ENCODE measurements at regions not wholly inside any gene's neighbourhood (a gene's known extent, or its start where the extent isn't known, plus 50 kb on each side); places are given as distances from the start of the nearest gene placed in this dataset.
A peak's percentile ranks its signal among the peaks of the same experiment; 100 is the strongest.

GRCh38 chr9:12413986-12414385 is 279.2 kb upstream of the TYRP1 start:
- H3K9me3 Mint-ChIP-seq, result peaks cover 19% of the 10 kb centered on the region
- H3K27ac Mint-ChIP-seq, result no peak overlapping the region
- TF ChIP-seq TP53 (CRISPR knock-in tag; IDR thresholded peaks at IDR 0.05), result no peak
- TF ChIP-seq ATF1 (CRISPR knock-in tag; IDR thresholded peaks at IDR 0.05), result no peak
- no peak for TF ChIP-seq AR (CRISPR knock-in tag; IDR thresholded peaks at IDR 0.05)
- TF ChIP-seq ZMAT4 (CRISPR knock-in tag; IDR thresholded peaks at IDR 0.05), result no peak
- TF ChIP-seq ZNF219 (CRISPR knock-in tag; IDR thresholded peaks at IDR 0.05; ENCODE audit: borderline replicate concordance), result no peak
- no peak for TF ChIP-seq ZNF317 (CRISPR knock-in tag; IDR thresholded peaks at IDR 0.05; ENCODE audit: borderline replicate concordance, low read depth)
- no peak for TF ChIP-seq ZNF232 (CRISPR knock-in tag; IDR thresholded peaks at IDR 0.05)
- no peak for TF ChIP-seq RORB (CRISPR knock-in tag; IDR thresholded peaks at IDR 0.05)
- no peak for TF ChIP-seq ARID4B (CRISPR knock-in tag; IDR thresholded peaks at IDR 0.05; ENCODE audit: borderline replicate concordance)
- TF ChIP-seq EMX1 (CRISPR knock-in tag; IDR thresholded peaks at IDR 0.05), result no peak
- DNase-seq (ENCODE audit: low spot score), result no peak
- no peak for ATAC-seq
- H3K27me3 Mint-ChIP-seq (ENCODE audit: low read depth), result no peaks in the 10 kb centered on the region
- H3K36me3 Mint-ChIP-seq, result peaks cover 5% of the 10 kb centered on the region
- no peaks in the 10 kb centered on the region for H3K4me1 Mint-ChIP-seq
- H3K4me3 Mint-ChIP-seq, result no peak overlapping the region
- POLR2A ChIA-PET, result interaction anchor here (0.5 to 0.7 kb wide), 2 partner anchors 124 to 586 kb away, joined by 3 read pairs; no protein-coding TSS in a partner anchor
- CTCF ChIA-PET, result interaction anchor here (1.2 kb wide), 1 partner anchor 13 kb away, joined by 5 read pairs; no protein-coding TSS in a partner anchor

GRCh38 chr9:12414514-12414913 is 278.7 kb upstream of the TYRP1 start:
- DNase-seq (ENCODE audit: low spot score) (no peak), ATAC-seq (no peak)
- Mint-ChIP-seq H3K27ac (peak overlapping the region; percentile 69; the same call in 1 of the 2 replicates), H3K4me3 (no peak overlapping the region), H3K9me3 (peaks cover 19% of the 10 kb centered on the region), H3K27me3 (ENCODE audit: low read depth) (no peaks in the 10 kb centered on the region), H3K4me1 (no peaks in the 10 kb centered on the region), H3K36me3 (peaks cover 5% of the 10 kb centered on the region)
- ChIA-PET POLR2A (no interaction called here), CTCF (interaction anchor here (1.2 kb wide), 1 partner anchor 12 kb away, joined by 5 read pairs; no protein-coding TSS in a partner anchor)
- TF ChIP-seq RELA (CRISPR knock-in tag; IDR thresholded peaks at IDR 0.05; ENCODE audit: borderline replicate concordance) (no peak), NFYB (CRISPR knock-in tag; conservative IDR thresholded peaks at IDR 0.05; ENCODE audit: low read depth) (no peak), MXD4 (CRISPR knock-in tag; IDR thresholded peaks at IDR 0.05; ENCODE audit: borderline replicate concordance) (no peak), CREM (CRISPR knock-in tag; IDR thresholded peaks at IDR 0.05) (no peak), GTF2I (CRISPR knock-in tag; conservative IDR thresholded peaks at IDR 0.05) (no peak), TEAD1 (CRISPR knock-in tag; IDR thresholded peaks at IDR 0.05) (no peak), MLX (CRISPR knock-in tag; IDR thresholded peaks at IDR 0.05) (no peak)
